ENCODE measurements at regions not wholly inside any gene's neighbourhood (a gene's known extent, or its start where the extent isn't known, plus 50 kb on each side); places are given as distances from the start of the nearest gene placed in this dataset.

GRCh38 chr6:1516742-1517520 lies 92.8 kb upstream of the FOXC1 start:
- no peak for FAIRE-seq

GRCh38 chr6:1518855-1519254 lies 90.9 kb upstream of the FOXC1 start:
- FAIRE-seq = no peak

- FAIRE-seq = no peak
Measured at GRCh38 chr6:1519597-1519996, 90.1 kb upstream of the FOXC1 start.

GRCh38 chr6:1522779-1523178 lies 86.9 kb upstream of the FOXC1 start:
- FAIRE-seq = no peak

GRCh38 chr6:1524040-1524480 lies 85.7 kb upstream of the FOXC1 start:
- FAIRE-seq = no peak

GRCh38 chr6:1525364-1526038 lies 84.2 kb upstream of the FOXC1 start:
- no peak for FAIRE-seq

GRCh38 chr6:1526398-1527072 lies 83.2 kb upstream of the FOXC1 start:
- FAIRE-seq = no peak

GRCh38 chr6:1527073-1527457 lies 82.7 kb upstream of the FOXC1 start:
- no peak for FAIRE-seq

- no peak for FAIRE-seq
Measured at GRCh38 chr6:1535295-1535694, 74.4 kb upstream of the FOXC1 start.

GRCh38 chr6:1536526-1537429 lies 72.9 kb upstream of the FOXC1 start:
- no peak for FAIRE-seq

- FAIRE-seq = no peak
Measured at GRCh38 chr6:1538369-1538768, 71.3 kb upstream of the FOXC1 start.

- FAIRE-seq = no peak
Measured at GRCh38 chr6:1538810-1539478, 70.8 kb upstream of the FOXC1 start.

- FAIRE-seq = no peak
Measured at GRCh38 chr6:1540864-1541521, 68.7 kb upstream of the FOXC1 start.

- no peak for FAIRE-seq
Measured at GRCh38 chr6:1542335-1542734, 67.4 kb upstream of the FOXC1 start.

GRCh38 chr6:1542764-1543163 lies 67.0 kb upstream of the FOXC1 start:
- FAIRE-seq = no peak

GRCh38 chr6:1544000-1544399 lies 65.7 kb upstream of the FOXC1 start:
- FAIRE-seq = no peak

GRCh38 chr6:1544603-1545002 lies 65.1 kb upstream of the FOXC1 start:
- no peak for FAIRE-seq

- FAIRE-seq = no peak
Measured at GRCh38 chr6:1545654-1546053, 64.1 kb upstream of the FOXC1 start.

- FAIRE-seq = no peak
Measured at GRCh38 chr6:1547785-1548184, 61.9 kb upstream of the FOXC1 start.

- no peak for FAIRE-seq
Measured at GRCh38 chr6:1551249-1551648, 58.5 kb upstream of the FOXC1 start.

GRCh38 chr6:1552296-1552761 lies 57.4 kb upstream of the FOXC1 start:
- no peak for FAIRE-seq

All from A204.1 (cell line).